Tongue (tissue), 1 donor: ENCODE measurements at regions not wholly inside any gene's neighbourhood (a gene's known extent, or its start where the extent isn't known, plus 50 kb on each side); places are given as distances from the start of the nearest gene placed in this dataset.
"Not testable (repeated sequence)": the region's sequence is repeated elsewhere in the genome, so short reads cannot be mapped to it uniquely, and the experiment has no call there.

Source experiments
- DNase-seq: peaks from one replicate; pipeline ENCODE4 v3.0.0-alpha.2; 2015

GRCh38 chr6:74170550-74170949, 474.5 kb downstream of the CD109 start:
- not testable (repeated sequence) for DNase-seq

DNA sequence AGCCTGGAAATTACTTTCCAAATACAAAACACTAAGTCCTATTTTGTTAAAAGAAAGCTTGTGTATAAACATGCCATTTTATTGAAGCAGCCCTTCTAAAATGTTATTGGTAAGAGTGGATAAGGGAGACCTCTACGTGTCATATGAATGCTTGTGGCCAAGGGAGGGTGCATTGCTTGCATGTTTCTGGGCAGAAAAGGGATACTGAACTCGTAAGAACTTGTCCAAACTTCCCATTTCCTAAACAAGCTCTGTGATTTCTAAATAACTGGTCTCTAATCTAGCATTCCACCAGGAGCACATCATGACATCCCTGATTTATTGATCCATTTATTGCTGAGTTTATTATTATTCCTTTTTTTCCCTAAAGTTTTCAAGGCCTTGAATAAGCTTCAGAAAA, 474.1 kb downstream of the CD109 start:
- DNase-seq: no peak

GRCh38 chr6:74167976-74168375, 472.0 kb downstream of the CD109 start:
- DNase-seq: no peak

GRCh38 chr6:74167511-74167910, 471.5 kb downstream of the CD109 start:
- peak; percentile 10 for DNase-seq

DNA sequence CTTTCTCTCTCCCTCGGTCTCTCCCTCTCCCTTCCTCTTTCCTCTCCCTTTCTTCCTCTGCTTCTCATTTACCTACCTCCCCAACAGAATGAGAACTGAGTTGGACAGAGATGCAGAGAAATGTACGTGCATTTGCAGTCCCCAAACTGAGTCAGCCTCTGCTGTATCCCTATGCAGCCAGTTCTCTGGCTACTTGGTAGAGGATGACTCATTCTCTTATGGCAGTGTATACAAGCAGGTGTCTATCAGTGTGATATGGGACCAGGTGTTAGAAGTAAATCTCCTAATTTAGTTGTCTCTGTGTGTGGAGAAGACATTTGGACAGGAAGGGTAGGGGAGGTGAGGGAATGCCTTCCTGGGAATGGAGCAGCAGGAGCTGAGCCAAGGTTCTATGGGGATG, 470.8 kb downstream of the CD109 start:
- no peak for DNase-seq

- no peak for DNase-seq
Measured at GRCh38 chr6:74161380-74161779, 465.4 kb downstream of the CD109 start.

DNA sequence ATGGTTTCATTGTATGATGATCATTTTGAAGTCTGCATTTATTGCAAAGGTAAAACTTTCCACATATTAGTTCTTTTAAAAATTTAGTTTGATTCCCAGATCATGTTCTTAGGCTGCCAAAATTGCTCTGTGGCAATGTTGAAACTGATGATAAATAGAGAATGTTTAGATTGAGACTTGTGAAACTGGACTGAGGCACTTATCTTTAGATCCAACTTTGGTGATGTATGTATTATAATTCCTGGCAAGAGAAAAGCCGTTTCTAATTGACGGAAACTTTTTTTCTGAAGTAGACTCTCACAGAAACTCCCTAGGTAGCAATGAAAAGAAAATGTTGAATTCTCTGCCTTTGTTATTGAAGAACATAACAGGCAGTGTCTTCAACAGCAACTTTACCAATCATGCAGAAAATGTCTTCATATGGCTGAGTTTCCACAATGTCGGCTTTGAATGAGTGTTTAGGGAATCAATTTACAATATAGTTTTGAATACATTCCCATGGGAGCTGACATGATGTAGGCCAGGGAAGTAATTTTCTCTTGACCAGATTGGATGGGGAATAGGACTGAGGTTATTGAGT, 456.2 kb downstream of the CD109 start:
- DNase-seq: peak; percentile 27

GRCh38 chr6:74145931-74146330, 449.9 kb downstream of the CD109 start:
- no peak for DNase-seq

- DNase-seq: no peak
Measured at GRCh38 chr6:74137911-74138310, 441.9 kb downstream of the CD109 start.

DNA sequence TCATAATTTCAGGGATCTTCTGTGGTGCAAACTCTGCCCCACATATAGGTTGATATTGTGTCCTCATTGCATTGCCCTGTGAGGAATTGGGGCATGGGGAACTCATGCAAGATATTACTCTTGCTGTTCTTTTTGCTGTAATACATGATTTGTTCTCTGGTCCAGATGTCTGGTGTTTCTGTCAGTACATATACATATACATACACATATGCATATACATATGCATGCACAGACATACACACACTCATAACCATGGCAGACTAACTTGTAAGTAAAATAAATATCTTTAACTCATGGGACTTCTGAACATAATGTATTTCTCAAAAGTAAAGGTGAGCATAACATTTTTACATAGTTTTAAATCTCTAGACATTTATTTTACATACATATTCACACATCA, 438.3 kb downstream of the CD109 start:
- no peak for DNase-seq

- no peak for DNase-seq
Measured at GRCh38 chr6:74133073-74133472, 437.1 kb downstream of the CD109 start.

DNA sequence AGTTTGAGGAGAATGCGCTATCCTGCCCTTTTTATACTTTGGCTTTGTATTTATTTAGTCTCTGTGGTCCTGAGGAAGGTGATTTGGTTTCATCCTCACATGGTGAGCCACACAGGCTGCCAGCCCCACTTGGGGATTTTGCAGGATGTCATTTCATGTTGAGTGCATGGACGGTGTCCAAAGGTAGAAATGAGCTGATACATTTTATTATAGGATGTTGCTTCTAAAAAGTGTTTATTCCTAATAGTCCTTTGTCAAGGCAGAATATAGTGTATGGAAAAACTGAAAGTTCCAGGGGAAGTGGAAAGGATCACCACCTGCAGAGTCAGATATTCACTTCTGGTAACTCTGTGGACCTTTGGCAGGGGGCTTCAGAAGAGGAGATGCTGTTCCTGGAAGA, 434.6 kb downstream of the CD109 start:
- DNase-seq: no peak

DNA sequence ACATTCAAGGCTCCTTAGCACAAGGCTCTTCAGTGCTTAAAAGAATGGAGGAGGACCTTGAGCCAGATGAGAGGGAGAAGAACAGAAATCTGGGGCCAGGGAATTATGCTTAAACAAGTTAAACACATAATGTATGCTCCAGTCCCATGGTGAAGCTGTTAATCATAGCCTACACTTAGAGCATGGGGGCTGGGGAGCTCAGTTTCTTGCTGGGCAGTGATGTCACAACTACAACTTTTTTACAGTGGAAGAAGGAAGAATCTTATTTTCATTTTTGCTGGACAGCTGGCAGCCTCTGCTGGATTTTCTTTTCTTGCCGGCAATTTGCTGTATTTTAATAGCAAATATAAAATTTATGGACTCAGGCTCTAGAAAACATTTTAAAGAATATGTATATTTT, 432.5 kb downstream of the CD109 start:
- no peak for DNase-seq

- peak; percentile 28 for DNase-seq
Measured at GRCh38 chr6:74117113-74117512, 421.1 kb downstream of the CD109 start.

GRCh38 chr6:74115674-74116073, 419.7 kb downstream of the CD109 start:
- DNase-seq: no peak

- DNase-seq: no peak
Measured at GRCh38 chr6:74114428-74114827, 418.4 kb downstream of the CD109 start.

DNA sequence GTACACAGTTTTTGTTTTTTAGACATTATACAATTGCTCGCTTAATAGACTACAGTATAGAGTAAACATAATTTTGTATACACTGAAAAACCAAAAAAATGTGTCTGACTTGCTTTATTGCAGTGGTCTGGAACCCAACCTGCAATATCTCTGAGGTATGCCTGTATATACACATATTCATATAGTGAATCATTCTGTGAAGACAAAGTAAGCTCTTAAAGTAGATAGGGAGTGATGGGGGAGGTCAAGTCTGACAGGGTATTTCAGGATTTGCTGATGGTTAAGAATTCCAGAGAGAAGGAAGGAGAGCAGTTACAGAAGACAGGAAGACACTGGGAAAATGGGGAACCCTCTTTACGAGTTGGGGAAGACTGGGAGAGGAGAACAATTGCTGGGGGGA, 417.9 kb downstream of the CD109 start:
- no peak for DNase-seq

DNA sequence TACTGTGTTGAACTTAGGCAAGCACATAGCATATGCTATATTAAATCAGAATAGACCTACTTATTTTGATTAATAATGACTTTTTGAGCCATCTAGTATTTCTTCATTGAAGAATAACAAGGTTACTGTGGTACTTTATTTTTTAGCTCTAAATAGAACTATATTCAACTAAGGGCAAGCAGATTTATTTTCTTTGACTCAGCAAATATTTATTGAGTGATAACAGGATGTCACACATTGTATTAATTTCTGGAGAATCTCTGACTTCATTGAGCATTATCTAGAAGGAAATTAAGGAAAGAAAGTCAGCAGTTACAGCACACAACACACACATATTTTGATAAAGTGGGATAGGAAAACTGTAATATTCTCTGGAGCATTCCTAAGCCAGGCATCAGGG, 407.4 kb downstream of the CD109 start:
- DNase-seq: no peak

DNA sequence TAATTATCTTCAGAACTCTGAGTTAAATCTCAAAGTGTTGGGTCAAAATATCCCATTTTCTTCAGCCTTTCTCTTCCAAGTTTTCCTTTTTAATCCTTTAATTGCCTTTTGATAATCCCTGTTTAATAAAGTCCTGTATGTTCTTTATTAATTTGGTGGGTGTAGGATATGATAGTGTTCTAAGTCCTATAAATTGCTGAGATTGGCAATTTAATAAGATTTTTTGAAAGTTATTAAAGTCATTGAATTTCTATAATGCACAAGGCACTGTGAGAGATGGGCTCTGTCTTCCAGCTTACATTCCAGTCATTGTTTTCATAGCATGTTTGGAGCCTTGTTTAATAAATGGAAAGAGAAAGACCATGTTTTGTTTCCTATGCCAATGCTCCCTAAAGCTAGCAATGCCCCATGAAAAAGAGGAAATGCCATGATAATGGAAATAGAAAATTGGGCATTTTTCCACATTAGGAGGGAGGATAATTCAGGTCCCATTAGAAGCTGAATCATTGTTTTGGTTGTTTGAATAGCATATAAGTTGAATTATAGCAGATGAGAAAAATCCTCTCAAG, 404.8 kb downstream of the CD109 start:
- DNase-seq: no peak

DNA sequence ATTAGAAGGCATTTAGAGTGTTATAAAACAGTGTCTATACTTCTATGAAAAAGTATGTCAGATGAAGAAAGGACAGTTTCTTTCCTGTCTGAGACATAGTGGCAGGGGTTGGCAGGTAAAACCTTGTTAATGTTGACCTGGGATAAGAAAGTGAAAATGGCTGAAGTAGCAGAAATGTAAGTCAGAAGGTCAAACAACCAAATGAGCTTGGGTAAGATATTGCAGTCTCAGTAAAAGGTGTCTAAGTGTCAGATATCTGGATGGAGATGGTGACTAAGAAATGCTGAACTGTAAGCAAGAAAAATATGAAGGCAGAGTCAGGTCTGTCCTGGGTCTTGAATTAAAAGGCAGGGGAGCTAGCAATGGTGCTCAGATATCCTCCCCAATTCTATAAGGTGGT, 400.3 kb downstream of the CD109 start:
- DNase-seq: no peak

DNA sequence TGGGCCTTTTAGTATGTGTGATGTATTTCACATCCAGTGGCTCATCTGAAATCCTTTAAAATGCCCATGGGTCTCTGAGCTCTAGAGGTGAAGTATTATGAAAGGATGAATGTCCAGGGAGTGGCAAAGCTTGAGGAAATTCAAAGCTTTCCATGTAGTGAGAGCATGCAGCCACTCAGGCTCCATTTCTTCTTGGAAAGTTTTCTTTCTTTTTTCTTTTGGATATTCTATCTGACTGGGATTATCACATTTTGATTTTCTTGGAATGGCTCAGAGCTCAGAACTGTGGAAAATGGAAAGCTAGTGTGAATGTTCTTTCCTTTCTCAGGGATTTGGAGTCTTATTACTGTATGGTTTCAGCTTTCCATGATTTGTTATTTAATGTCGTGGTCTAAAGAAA, 397.4 kb downstream of the CD109 start:
- DNase-seq: peak; percentile 62

- DNase-seq: no peak
Measured at GRCh38 chr6:74091794-74092157, 395.8 kb downstream of the CD109 start.

- peak; percentile 89 for DNase-seq
Measured at GRCh38 chr6:74091136-74091793, 395.3 kb downstream of the CD109 start.

DNA sequence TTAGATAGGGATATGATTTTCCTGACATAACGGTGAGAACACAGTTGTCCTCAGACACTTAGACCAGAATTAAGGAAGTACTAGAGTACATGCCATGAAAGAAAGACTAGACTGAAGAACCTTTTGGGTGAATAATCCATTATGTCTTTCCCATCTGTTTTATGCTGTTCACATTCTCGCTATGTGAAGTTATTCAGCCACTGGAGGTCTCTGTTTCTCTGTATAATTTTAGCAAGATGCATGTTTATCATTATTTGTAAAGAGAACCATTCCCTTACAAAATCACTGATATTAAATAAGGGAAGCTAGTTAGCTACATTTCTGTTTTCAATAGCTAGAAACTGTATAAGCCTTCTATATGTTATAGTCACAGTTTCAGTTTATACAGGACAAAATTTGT, 391.9 kb downstream of the CD109 start:
- peak; percentile 65 for DNase-seq
